ENCODE measurements at regions not wholly inside any gene's neighbourhood (a gene's known extent, or its start where the extent isn't known, plus 50 kb on each side); places are given as distances from the start of the nearest gene placed in this dataset.

- DNase-seq, result no peak
Measured at GRCh38 chr21:22965455-22966135, 1967.4 kb downstream of the NCAM2 start.

DNA sequence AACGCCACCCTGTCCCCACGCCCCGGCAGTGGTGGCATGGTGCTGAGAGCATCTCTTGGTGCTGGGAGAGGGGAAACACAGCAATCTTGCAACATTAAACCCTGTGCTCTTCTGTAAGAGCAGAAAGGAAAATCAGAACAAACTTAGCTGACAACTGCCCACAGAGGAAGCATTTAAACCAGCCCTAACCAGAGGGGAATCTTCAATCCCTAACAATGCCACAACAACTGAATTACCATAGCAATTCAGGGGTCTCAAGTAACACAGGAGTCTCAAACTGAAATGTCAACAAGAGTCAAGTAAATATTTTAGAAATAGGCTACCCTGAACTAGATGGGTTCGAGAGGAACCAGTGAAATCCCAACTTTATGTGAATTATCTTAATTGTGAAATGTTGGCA, 1983.6 kb downstream of the NCAM2 start:
- no peak for DNase-seq

DNA sequence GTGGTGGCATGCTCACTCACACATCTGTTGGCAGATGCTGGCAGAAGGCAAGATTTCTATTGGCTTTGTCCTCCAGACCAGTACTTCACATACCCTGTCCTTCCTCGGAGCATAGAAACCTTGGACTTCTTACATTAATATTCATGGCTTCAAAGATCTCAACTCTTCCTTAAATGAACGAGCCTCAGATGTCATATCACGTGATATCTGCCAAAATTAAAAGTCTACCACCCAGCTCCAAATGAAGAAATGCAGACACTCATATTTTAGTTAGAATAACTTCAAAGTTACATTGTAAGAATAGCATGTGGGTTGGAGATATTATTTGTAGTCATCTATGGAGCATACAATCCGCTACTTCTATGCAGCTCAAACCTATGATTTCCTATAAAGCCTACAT, 1994.9 kb downstream of the NCAM2 start:
- DNase-seq, result no peak

DNA sequence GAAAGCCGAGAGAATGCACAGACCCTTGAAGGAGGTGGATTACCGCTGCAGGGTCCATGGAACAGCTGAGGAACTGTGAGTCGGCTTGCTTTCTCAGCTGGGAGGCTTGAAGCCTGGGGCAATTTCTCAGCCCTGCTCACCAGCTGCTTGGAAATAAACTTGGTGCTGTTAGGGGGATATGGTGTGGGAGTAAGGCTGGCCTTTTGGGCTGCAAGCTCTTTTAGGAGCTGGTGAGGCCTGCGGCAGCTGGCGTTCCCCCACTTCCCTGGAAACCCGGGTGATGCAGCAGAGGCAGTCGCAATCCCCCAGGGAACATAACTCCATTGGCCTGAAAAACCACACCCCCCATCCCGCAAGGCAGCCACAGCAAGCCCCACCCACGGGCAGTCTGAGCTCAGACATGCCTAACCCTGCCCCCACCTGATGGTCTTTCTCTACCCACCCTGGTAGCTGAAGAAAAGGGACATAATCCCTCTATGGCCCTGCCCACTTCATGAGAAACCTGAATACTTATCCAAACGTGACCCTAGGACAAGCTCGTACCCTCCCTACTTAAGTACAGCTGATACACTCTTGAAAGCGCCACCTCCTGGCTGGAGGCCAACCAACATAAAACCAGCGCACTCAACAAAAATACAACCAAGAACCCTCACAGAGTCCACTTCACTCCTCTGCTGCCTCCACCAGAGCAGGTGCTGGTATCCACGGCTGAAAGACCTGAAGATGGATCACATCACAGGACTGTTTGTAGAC, 1995.8 kb downstream of the NCAM2 start:
- DNase-seq, result no peak

DNA sequence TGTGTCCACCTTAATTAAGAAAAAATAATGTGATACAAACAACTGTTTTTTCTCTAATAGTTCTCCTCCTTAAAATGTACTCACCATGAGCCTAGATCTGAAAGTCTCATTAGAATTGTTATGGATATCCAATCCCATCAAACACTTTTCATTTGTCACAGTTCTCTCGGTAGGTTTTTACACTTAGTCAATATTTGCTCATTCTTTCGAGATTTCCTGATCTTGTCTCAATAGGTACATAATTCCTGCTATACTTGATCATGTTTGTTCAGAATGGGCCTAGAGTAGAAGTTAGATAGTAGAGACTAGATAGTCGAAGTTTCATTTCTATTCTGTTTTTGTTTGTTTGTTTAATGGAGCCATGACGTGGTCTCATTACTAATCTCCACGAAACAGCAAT, 2005.7 kb downstream of the NCAM2 start:
- DNase-seq, result no peak

DNA sequence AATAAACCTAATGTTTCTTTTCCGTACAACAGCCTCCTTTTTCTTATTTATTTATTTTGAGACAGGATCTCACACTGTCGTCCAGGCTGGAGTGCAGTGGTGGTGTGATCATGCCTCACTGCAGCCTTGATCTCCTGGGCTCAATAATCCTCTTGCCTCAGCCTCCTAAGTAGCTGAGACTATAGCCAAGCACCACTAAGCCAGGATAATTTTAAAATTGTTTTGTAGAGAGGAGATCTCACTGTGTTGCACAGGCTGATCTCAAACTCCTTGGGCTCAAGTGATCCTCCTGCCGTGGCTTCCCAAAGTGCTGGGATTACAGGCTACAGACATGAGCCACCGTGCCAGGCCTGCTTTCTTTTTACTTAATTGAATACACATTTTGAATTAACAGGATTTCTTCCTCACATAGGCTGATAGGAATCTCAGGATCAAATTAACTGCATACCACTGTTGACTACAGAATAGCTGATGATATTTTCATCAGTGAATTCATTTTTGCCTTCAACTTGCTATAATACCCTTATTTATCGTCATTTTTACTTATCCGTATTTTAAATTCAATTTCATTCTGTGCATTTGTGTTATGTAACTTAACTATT, 2010.5 kb downstream of the NCAM2 start:
- no peak for DNase-seq

DNA sequence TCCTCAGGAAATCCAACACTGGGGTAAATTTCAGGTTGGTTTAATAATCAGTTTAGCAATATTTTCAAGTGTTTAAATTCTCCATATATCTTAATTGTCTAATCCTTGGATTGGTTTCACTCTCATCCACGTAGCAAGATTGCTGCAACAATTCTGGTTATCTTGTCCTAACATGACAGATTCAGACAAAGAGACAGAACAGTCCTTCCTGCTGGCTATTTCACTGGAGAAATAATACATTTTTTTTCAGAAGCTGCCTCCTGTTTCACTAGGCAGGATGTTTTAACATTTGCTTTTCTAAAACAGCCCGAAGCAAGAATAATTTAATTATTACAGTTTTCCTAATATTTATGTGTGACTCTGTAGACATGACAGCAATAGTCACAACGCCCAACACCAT, 2011.2 kb downstream of the NCAM2 start:
- no peak for DNase-seq

DNA sequence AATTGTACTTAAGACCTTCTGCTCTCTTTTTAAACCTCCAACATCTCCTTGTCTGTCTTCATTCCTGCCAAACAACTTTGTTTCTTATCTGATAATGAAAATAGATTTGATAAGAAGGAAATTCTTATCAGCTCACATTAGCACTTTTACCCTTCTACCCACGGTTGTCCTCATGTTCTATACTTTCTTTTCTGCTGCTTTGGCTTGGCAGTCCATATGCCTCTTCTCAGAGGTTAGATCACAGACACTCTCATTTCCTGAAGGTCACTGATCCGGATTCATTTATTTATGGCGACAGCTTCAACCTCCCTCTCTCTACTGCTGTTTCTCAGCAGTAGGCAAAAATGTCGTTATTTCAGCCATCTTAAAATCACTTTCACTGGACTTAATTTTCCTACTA, 2015.8 kb downstream of the NCAM2 start:
- no peak for DNase-seq

DNA sequence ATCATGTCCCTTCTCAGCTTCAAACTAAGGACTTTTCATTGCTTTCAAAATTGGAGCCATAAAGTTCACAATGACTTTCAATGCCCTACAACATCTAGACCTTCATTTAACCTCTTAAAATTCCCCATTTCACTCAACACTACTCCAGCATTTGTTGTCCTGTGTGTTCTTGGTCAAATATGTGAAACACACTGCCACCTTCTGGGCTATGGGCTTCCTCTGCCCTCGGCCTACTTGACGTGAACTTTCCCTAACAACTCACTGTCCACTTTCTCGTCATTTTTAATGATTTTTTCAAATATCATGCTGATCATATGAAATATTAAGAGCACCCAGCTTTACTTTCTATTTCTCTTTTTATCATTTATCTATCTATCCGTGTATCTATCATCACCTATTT, 2018.4 kb downstream of the NCAM2 start:
- DNase-seq, result no peak

GRCh38 chr21:23017989-23018388, 2019.8 kb downstream of the NCAM2 start:
- DNase-seq, result no peak

- DNase-seq, result no peak
Measured at GRCh38 chr21:23020969-23021368, 2022.8 kb downstream of the NCAM2 start.

GRCh38 chr21:23021481-23021880, 2023.3 kb downstream of the NCAM2 start:
- no peak for DNase-seq

DNA sequence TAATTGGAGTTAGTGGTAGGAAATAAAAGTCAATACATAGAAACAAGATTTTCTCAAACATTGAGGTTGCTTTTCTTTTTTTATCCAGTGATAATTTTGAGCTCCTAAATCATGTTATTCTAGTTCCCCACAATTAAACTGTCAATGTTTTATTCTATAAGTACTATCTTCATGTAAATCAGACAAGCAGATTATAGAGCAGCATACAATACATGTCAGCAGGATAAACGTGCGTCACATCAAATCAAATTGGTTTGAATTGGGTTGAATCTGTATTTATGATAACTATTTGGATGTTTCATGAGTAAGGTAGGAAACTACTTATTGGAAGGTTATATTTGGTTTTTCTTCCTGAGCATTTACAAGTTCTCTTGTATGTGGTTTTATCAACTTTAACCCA, 2028.7 kb downstream of the NCAM2 start:
- no peak for DNase-seq

DNA sequence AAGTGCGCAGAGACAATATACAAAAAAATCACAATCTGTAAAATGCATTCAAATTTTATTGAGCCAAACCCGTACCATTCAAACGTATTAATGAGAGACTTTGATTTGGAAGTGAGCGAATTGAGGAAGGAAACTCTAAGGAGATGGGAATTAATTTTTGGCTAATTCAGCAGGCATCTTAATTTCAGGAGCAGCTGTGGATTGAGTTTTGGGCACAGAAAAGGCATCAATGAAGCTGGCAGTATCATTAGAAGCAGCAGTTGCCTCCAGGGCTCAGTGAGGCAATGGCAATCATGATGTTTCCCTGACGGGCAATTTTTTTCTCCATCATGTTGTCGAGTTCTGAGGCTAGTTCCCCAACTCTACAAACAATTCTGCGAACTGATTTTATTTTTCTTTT, 2041.6 kb downstream of the NCAM2 start:
- no peak for DNase-seq

GRCh38 chr21:23045955-23046354, 2047.7 kb downstream of the NCAM2 start:
- no peak for DNase-seq

DNA sequence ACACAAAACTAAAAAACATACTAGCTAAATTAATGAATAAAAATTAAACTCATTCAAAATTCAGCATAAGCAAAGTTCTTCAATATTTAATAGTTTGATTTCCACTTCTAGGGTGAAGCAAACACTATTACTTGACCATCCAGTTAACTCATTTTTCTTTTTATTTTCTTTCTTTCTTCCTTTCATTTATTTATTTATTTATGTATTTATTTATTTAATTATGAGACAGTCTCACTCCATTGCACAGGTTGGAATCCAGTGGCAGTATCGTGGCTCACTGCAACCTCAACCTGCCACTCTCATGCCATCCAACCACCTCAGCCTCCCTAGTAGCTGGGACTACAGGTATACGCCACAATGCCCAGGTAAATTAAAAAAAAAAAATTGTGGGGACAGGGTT, 2069.5 kb downstream of the NCAM2 start:
- DNase-seq, result no peak

DNA sequence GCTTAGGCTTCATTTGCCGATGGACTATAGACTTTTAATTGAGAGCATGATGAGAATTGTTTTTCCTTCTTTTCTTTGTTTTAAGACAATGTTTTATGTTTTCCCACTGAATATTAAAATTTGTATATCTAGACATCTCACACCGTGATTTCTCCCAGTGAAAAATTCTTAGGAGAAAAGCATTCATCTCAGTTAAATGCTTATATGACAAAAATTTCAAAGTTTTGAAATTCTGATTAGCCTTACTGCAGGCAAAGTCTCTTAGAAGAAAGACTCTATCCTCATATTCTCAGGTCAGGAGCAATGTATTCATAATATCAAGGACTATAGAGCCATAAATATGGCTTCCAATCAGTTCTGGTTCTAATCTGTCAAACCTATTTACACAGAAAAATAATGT, 2085.0 kb downstream of the NCAM2 start:
- no peak for DNase-seq

GRCh38 chr21:23093259-23093658, 2095.1 kb downstream of the NCAM2 start:
- no peak for DNase-seq

GRCh38 chr21:23099185-23099584, 2101.0 kb downstream of the NCAM2 start:
- DNase-seq, result no peak

DNA sequence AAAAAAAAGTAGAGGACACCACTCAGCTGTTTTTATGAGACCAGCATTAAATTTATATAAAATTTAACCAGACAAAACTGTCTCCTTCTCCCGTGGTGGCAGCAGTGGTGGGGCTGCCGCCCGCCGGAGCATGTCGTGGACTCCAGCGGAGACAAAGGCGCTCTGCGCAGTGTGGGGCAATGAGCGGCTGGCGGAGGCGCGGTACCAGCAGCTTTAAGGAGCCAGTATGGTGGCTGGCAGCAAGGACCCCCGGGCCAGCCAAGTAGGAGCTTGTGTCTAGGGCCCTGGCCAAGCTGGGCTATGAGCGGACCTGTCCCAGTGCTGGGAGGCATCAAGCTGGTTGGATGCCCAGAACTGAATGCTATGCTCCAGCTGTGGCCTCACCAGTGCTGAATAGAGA, 2102.9 kb downstream of the NCAM2 start:
- DNase-seq, result no peak

DNA sequence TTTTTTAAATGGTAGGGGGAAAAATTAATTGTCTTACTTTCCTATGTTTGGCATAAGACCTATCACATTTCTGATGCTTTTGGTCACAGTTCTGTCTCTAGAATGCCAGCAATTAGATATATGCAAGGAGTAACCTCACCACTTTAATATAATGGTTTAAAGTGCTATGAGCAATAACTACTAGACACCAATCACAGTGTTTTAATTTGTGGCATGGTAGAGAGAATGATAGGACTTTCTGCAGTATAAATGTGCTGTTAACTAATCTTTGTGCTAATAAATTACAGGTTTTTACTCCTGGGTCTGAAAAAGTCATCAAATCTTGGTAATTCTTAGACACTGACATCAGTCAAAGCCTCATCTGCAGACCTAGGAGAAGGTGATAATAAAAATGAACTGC, 2110.3 kb downstream of the NCAM2 start:
- DNase-seq, result no peak

DNA sequence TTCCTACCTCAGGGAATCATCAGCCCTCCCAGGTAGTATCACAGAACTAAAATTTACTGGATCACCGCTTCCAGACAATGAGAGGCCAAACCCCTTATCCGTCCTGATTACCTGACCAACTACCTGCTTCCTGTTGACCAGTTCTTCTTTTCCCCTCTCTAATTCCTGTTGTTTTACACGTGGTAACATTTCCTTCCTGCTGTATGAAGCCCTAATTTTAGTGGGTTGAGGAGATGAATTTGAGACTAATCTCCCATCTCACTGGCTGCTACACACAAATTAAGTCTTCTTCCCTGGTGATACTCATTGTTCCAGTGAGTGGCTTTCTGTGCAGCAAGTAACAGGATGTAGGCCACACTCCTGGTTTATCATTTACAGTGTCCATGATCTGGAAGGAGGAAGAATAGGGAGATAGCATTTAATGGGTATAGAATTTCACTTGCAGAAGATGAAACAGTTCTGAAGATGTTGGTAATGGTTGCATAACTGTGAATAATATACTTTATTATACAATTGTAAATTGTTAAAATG, 2112.9 kb downstream of the NCAM2 start:
- no peak for DNase-seq

- no peak for DNase-seq
Measured at GRCh38 chr21:23119491-23119890, 2121.3 kb downstream of the NCAM2 start.

- DNase-seq, result no peak
Measured at GRCh38 chr21:23127973-23128372, 2129.8 kb downstream of the NCAM2 start.
